ENCODE measurements at regions not wholly inside any gene's neighbourhood (a gene's known extent, or its start where the extent isn't known, plus 50 kb on each side); places are given as distances from the start of the nearest gene placed in this dataset.
"Not testable (repeated sequence)": the region's sequence is repeated elsewhere in the genome, so short reads cannot be mapped to it uniquely, and the experiment has no call there.

- TF ChIP-seq, protein P1, sequence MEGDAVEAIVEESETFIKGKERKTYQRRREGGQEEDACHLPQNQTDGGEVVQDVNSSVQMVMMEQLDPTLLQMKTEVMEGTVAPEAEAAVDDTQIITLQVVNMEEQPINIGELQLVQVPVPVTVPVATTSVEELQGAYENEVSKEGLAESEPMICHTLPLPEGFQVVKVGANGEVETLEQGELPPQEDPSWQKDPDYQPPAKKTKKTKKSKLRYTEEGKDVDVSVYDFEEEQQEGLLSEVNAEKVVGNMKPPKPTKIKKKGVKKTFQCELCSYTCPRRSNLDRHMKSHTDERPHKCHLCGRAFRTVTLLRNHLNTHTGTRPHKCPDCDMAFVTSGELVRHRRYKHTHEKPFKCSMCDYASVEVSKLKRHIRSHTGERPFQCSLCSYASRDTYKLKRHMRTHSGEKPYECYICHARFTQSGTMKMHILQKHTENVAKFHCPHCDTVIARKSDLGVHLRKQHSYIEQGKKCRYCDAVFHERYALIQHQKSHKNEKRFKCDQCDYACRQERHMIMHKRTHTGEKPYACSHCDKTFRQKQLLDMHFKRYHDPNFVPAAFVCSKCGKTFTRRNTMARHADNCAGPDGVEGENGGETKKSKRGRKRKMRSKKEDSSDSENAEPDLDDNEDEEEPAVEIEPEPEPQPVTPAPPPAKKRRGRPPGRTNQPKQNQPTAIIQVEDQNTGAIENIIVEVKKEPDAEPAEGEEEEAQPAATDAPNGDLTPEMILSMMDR (conservative IDR thresholded peaks at IDR 0.05): no peak
These were observed 361.0 kb downstream of the BARHL2 start for GRCh38 chr1:90356101-90356500.

GRCh38 chr1:90354704-90355103 lies 359.8 kb downstream of the ZNF326 start:
- TF ChIP-seq, protein P1 (conservative IDR thresholded peaks at IDR 0.05): no peak
- no peak overlapping the region for H3K27ac ChIP-seq

More at GRCh38 chr1:90356101-90356500, 361.0 kb downstream of the BARHL2 start:
- H3K27ac ChIP-seq: no peak overlapping the region

DNA sequence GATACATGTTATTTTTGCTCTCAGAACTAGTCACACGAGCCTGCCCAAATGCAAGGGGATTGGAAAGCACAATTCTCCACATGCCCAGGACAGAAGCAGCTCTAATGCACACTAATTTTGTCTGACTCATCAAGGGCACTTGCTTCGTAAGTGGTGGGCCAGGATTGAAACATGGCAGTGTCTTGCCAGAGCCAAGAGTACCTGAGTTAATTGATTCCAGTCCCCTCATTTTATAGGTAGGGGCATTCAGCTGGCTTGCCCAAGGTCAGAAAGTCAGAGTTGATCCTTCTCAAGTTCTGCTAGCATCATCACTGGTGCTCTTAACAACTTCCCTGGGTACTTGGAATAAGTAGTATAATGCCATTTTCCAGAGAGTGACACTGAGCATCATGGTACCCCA lies 356.1 kb downstream of the ZNF326 start:
- TF ChIP-seq, protein P1 (conservative IDR thresholded peaks at IDR 0.05): no peak
- H3K27ac ChIP-seq: no peak overlapping the region

DNA sequence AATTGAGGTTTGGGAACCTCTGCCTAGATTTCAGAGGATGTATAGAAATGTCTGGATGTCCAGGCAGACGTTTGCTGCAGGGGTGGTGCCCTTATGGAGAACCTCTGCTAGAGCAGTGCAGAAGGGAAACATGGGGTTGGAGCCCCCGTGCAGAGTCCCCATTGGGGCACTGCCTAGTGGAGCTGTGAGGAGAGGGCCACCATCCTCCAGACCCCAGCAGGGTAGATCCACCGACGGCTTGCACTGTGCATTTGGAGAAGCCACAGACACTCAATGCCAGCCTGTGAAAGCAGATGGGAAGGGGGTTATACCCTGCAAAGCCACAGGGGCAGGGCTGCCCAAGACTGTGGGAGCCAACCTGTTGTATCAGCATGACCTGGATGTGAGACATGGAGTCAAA lies 354.6 kb downstream of the ZNF326 start:
- H3K27ac ChIP-seq: no peak overlapping the region
- TF ChIP-seq, protein P1 (conservative IDR thresholded peaks at IDR 0.05): no peak

DNA sequence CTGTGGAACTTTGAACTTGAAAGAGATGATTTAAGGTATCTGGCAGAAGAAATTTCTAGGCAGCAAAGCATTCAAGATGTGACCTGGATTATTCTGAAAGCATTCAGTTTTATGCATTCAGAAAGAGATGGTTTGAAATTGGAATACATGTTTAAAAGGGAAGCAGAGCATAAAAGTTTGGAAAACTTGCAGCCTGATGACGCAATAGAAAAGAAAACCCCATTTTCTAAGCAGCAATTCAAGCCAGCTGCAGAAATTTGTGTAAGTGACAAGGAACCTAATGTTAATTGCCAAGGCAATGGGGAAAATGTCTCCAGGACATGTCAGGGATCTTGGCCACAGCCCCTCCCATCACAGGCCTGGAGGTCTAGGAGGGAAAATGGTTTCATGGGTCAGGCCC lies 354.0 kb downstream of the ZNF326 start:
- TF ChIP-seq, protein P1 (conservative IDR thresholded peaks at IDR 0.05): no peak
- no peak overlapping the region for H3K27ac ChIP-seq

- not testable (repeated sequence) for H3K27ac ChIP-seq
These were observed 353.5 kb downstream of the ZNF326 start for GRCh38 chr1:90348459-90348858.

GRCh38 chr1:90347366-90347765 lies 352.5 kb downstream of the ZNF326 start:
- no peak overlapping the region for H3K27ac ChIP-seq
- TF ChIP-seq, protein P1 (conservative IDR thresholded peaks at IDR 0.05): no peak

DNA sequence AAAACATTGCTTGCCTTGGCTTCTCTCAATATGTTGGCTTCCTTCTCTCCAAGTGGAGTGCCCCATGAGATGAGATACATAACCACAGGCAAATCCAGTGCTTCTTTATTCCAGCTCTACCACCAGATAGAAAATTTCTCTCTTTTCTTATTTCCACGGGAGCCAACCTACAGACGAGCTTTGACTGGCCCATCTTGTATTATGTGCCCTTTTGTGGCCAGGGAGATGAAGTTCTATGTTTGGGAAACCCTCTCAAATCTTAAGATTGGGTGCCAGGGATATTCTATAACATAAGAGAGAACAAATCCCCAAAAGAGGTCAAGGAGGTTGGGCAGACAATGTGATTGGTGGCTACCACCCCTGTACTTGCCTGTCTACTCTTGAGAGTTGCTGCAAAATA lies 351.8 kb downstream of the ZNF326 start:
- TF ChIP-seq, protein P1 (conservative IDR thresholded peaks at IDR 0.05): no peak
- H3K27ac ChIP-seq: no peak overlapping the region

All from VCaP (cell line).